ENCODE measurements at regions not wholly inside any gene's neighbourhood (a gene's known extent, or its start where the extent isn't known, plus 50 kb on each side); places are given as distances from the start of the nearest gene placed in this dataset.

GRCh38 chr13:53507741-53508140 is 479.1 kb downstream of the OLFM4 start:
- H3K79me2 ChIP-seq (ENCODE audit: control insufficient read depth, insufficient read depth, low read length): no peaks in the 10 kb centered on the region
- no peak overlapping the region for H3K27ac ChIP-seq (ENCODE audit: control insufficient read depth, insufficient read depth, low read length)
- no peaks in the 10 kb centered on the region for H3K4me1 ChIP-seq (ENCODE audit: control insufficient read depth, extremely low read depth, insufficient read depth, low read length)
- H3K4me3 ChIP-seq (ENCODE audit: control insufficient read depth in 2 of 3, extremely low read depth in 1 of 3, insufficient read depth in 2 of 3, low read depth in 1 of 3, low read length in 3 of 3): no peak overlapping the region
- no peaks in the 10 kb centered on the region for H3K27me3 ChIP-seq (ENCODE audit: control insufficient read depth, extremely low read depth, insufficient read depth, low read length)
- dilution Hi-C loops (cut with MboI; ENCODE audit: extremely low pct_ligation_motif_present, low sequenced_read_pairs): no loop called here
- FAIRE-seq (no peak), DNase-seq (ENCODE audit: low read depth, low spot score) (no peak)
- no peak overlapping the region for H3K9ac ChIP-seq (ENCODE audit: control insufficient read depth, extremely low read depth, insufficient read depth, low read length)
- no peaks in the 10 kb centered on the region for H3K9me3 ChIP-seq (ENCODE audit: control insufficient read depth, low read depth, low read length)
- no peaks in the 10 kb centered on the region for H4K20me1 ChIP-seq (ENCODE audit: control insufficient read depth, extremely low read depth, insufficient read depth, low read length)
- H3K36me3 ChIP-seq (ENCODE audit: control insufficient read depth in 2 of 2, extremely low read depth in 1 of 2, insufficient read depth in 2 of 2, low read length in 2 of 2): no peaks in the 10 kb centered on the region
- no peak overlapping the region for H3K4me2 ChIP-seq (ENCODE audit: control insufficient read depth, extremely low read depth, insufficient read depth, low read depth, low read length)
- H2AFZ ChIP-seq (ENCODE audit: control insufficient read depth, low read length): no peak overlapping the region
- TF ChIP-seq EZH2 (IDR thresholded peaks at IDR 0.05; ENCODE audit: low read length) (no peak), CTCF (optimal IDR thresholded peaks at IDR 0.05 in 1 of 3, IDR thresholded peaks at IDR 0.05 in 1 of 3, conservative IDR thresholded peaks at IDR 0.05 in 1 of 3; ENCODE audit: extremely low read depth in 1 of 3, insufficient read depth in 2 of 3, low read length in 3 of 3) (no peak)
- no peaks in the 10 kb centered on the region for H3K9me1 ChIP-seq (ENCODE audit: control insufficient read depth, extremely low read depth, insufficient read depth, low read length)

GRCh38 chr13:53512635-53513034 is 484.0 kb downstream of the OLFM4 start:
- no peak for TF ChIP-seq EZH2 (IDR thresholded peaks at IDR 0.05; ENCODE audit: low read length)
- TF ChIP-seq CTCF (optimal IDR thresholded peaks at IDR 0.05 in 1 of 3, IDR thresholded peaks at IDR 0.05 in 1 of 3, conservative IDR thresholded peaks at IDR 0.05 in 1 of 3; ENCODE audit: extremely low read depth in 1 of 3, insufficient read depth in 2 of 3, low read length in 3 of 3): no peak
- H3K9me3 ChIP-seq (ENCODE audit: control insufficient read depth, low read depth, low read length): no peaks in the 10 kb centered on the region
- no peak for DNase-seq (ENCODE audit: low read depth, low spot score)
- H3K36me3 ChIP-seq (ENCODE audit: control insufficient read depth in 2 of 2, extremely low read depth in 1 of 2, insufficient read depth in 2 of 2, low read length in 2 of 2): no peaks in the 10 kb centered on the region
- no peak overlapping the region for H3K9ac ChIP-seq (ENCODE audit: control insufficient read depth, extremely low read depth, insufficient read depth, low read length)
- no peaks in the 10 kb centered on the region for H3K27me3 ChIP-seq (ENCODE audit: control insufficient read depth, extremely low read depth, insufficient read depth, low read length)
- H3K4me3 ChIP-seq (ENCODE audit: control insufficient read depth in 2 of 3, extremely low read depth in 1 of 3, insufficient read depth in 2 of 3, low read depth in 1 of 3, low read length in 3 of 3): no peak overlapping the region
- H3K9me1 ChIP-seq (ENCODE audit: control insufficient read depth, extremely low read depth, insufficient read depth, low read length): no peaks in the 10 kb centered on the region
- no peak overlapping the region for H2AFZ ChIP-seq (ENCODE audit: control insufficient read depth, low read length)
- H3K4me1 ChIP-seq (ENCODE audit: control insufficient read depth, extremely low read depth, insufficient read depth, low read length): no peaks in the 10 kb centered on the region
- FAIRE-seq: no peak
- no peaks in the 10 kb centered on the region for H4K20me1 ChIP-seq (ENCODE audit: control insufficient read depth, extremely low read depth, insufficient read depth, low read length)
- no peak overlapping the region for H3K4me2 ChIP-seq (ENCODE audit: control insufficient read depth, extremely low read depth, insufficient read depth, low read depth, low read length)
- dilution Hi-C loops (cut with MboI; ENCODE audit: extremely low pct_ligation_motif_present, low sequenced_read_pairs): no loop called here
- no peaks in the 10 kb centered on the region for H3K79me2 ChIP-seq (ENCODE audit: control insufficient read depth, insufficient read depth, low read length)
- H3K27ac ChIP-seq (ENCODE audit: control insufficient read depth, insufficient read depth, low read length): no peak overlapping the region
